ENCODE measurements at regions not wholly inside any gene's neighbourhood (a gene's known extent, or its start where the extent isn't known, plus 50 kb on each side); places are given as distances from the start of the nearest gene placed in this dataset.

- no peak for DNase-seq (ENCODE audit: low read depth)
Measured at GRCh38 chr11:32039149-32039548, 51.7 kb upstream of the RCN1 start.

- DNase-seq (ENCODE audit: low read depth): no peak
Measured at GRCh38 chr11:32034680-32035079, 56.2 kb upstream of the RCN1 start.

- DNase-seq (ENCODE audit: low read depth): no peak
Measured at GRCh38 chr11:32034149-32034548, 56.7 kb upstream of the RCN1 start.

GRCh38 chr11:32033491-32033890, 57.4 kb upstream of the RCN1 start:
- DNase-seq (ENCODE audit: low read depth): no peak

GRCh38 chr11:32033067-32033466, 57.8 kb upstream of the RCN1 start:
- no peak for DNase-seq (ENCODE audit: low read depth)

- no peak for DNase-seq (ENCODE audit: low read depth)
Measured at GRCh38 chr11:32032478-32032877, 58.4 kb upstream of the RCN1 start.

- DNase-seq (ENCODE audit: low read depth): no peak
Measured at GRCh38 chr11:32032052-32032451, 58.8 kb upstream of the RCN1 start.

- DNase-seq (ENCODE audit: low read depth): no peak
Measured at GRCh38 chr11:32030875-32031503, 59.9 kb upstream of the RCN1 start.

GRCh38 chr11:32029721-32030120, 61.2 kb upstream of the RCN1 start:
- no peak for DNase-seq (ENCODE audit: low read depth)

GRCh38 chr11:32028201-32028600, 62.7 kb upstream of the RCN1 start:
- no peak for DNase-seq (ENCODE audit: low read depth)

- no peak for DNase-seq (ENCODE audit: low read depth)
Measured at GRCh38 chr11:32026766-32027165, 64.1 kb upstream of the RCN1 start.

GRCh38 chr11:32024948-32025347, 65.9 kb upstream of the RCN1 start:
- DNase-seq (ENCODE audit: low read depth): no peak

- no peak for DNase-seq (ENCODE audit: low read depth)
Measured at GRCh38 chr11:32023370-32024305, 67.2 kb upstream of the RCN1 start.

GRCh38 chr11:32018672-32019071, 72.2 kb upstream of the RCN1 start:
- no peak for DNase-seq (ENCODE audit: low read depth)

- no peak for DNase-seq (ENCODE audit: low read depth)
Measured at GRCh38 chr11:32016111-32016510, 74.8 kb upstream of the RCN1 start.

GRCh38 chr11:32015427-32015826, 75.4 kb upstream of the RCN1 start:
- no peak for DNase-seq (ENCODE audit: low read depth)

GRCh38 chr11:32013603-32014002, 77.3 kb upstream of the RCN1 start:
- no peak for DNase-seq (ENCODE audit: low read depth)

GRCh38 chr11:32012049-32012448, 78.8 kb upstream of the RCN1 start:
- DNase-seq (ENCODE audit: low read depth): no peak

GRCh38 chr11:32008880-32009551, 81.9 kb upstream of the RCN1 start:
- DNase-seq (ENCODE audit: low read depth): no peak

- DNase-seq (ENCODE audit: low read depth): no peak
Measured at GRCh38 chr11:32006799-32007388, 84.0 kb upstream of the RCN1 start.

- no peak for DNase-seq (ENCODE audit: low read depth)
Measured at GRCh38 chr11:32005786-32006416, 85.0 kb upstream of the RCN1 start.

- no peak for DNase-seq (ENCODE audit: low read depth)
Measured at GRCh38 chr11:32003335-32003734, 87.5 kb upstream of the RCN1 start.
